SK-N-SH (cell line): ENCODE measurements at regions not wholly inside any gene's neighbourhood (a gene's known extent, or its start where the extent isn't known, plus 50 kb on each side); places are given as distances from the start of the nearest gene placed in this dataset.

Experiments used
- CTCF ChIA-PET: fragments of 300-600, 350-600 bp; formaldehyde crosslinking; extraction: SDS; loops from one replicate; lab custom pipeline; 2021; lab: Yijun Ruan, JAX
- POLR2A ChIA-PET: fragments of 350-600 bp; sonication (Branson Sonifier 250); formaldehyde crosslinking; extraction: SDS; loops from one replicate; lab custom pipeline; 2020; ENCODE audit warnings: antibody characterized with exemption, inconsistent platforms; lab: Yijun Ruan, JAX
- DNase-seq: peaks from one replicate; pipeline ENCODE4 v3.0.0; 2012
- H2AFZ ChIP-seq: fragments of 200-600 bp; sonication (generic); 2 replicates; pipeline ENCODE4 v1.8.1; 2016; ENCODE audit warnings: antibody characterized with exemption, mild to moderate bottlenecking, low read depth
- H3F3A ChIP-seq: fragments of 200-600 bp; sonication (generic); replicated peaks from 2 replicates; pipeline ENCODE3; 2016; ENCODE audit warnings: antibody characterized with exemption, mild to moderate bottlenecking; ENCODE audit not compliant: insufficient read depth
- H3K27ac ChIP-seq, 2 experiments: fragments of 200-500 bp in 1 of 2; fragments of 200-600 bp in 1 of 2; sonication (Bioruptor generic) in 1 of 2; sonication (generic), shearing (Covaris generic) in 1 of 2; 2 replicates each; pipeline versions ENCODE4 v1.5.1 to v1.6.1; 2014 to 2016; ENCODE audit warnings: low read depth in 2 of 2, inconsistent platforms in 1 of 2, low read length in 1 of 2, mild to moderate bottlenecking in 1 of 2, mixed read lengths in 1 of 2
- H3K27me3 ChIP-seq: fragments of 200-600 bp; sonication (generic), shearing (Covaris generic); 2 replicates; pipeline ENCODE4 v1.6.1; 2016; ENCODE audit warnings: mixed run types; ENCODE audit not compliant: insufficient read depth
- H3K36me3 ChIP-seq, 2 experiments: fragments of 200-500 bp in 1 of 2; fragments of 200-600 bp in 1 of 2; sonication (Bioruptor generic) in 1 of 2; sonication (generic) in 1 of 2; replicated peaks in 1 of 2; 2 replicates each; pipeline versions ENCODE3 to v1.5.1; 2014 to 2016; ENCODE audit warnings: low read length in 1 of 2, mild to moderate bottlenecking in 1 of 2; ENCODE audit not compliant: insufficient read depth in 2 of 2, control insufficient read depth in 1 of 2
- H3K4me1 ChIP-seq, 2 experiments: fragments of 200-500 bp in 1 of 2; fragments of 200-600 bp in 1 of 2; sonication (Bioruptor generic) in 1 of 2; sonication (generic), shearing (Covaris generic) in 1 of 2; 2 replicates each; pipeline versions ENCODE4 v1.5.1 to v1.6.1; 2014 to 2016; ENCODE audit warnings: low read depth in 1 of 2, low read length in 1 of 2, mixed run types in 1 of 2; ENCODE audit not compliant: insufficient read depth in 2 of 2, control insufficient read depth in 1 of 2
- H3K4me2 ChIP-seq: fragments of 200-600 bp; sonication (generic), shearing (Covaris generic); 2 replicates; pipeline ENCODE4 v1.6.1; 2017; ENCODE audit warnings: mixed run types
- H3K4me3 ChIP-seq, 2 experiments: fragments of 200-500 bp in 1 of 2; fragments of 200-600 bp in 1 of 2; sonication (Bioruptor generic) in 1 of 2; sonication (generic), shearing (Covaris generic) in 1 of 2; 2 replicates each; pipeline versions ENCODE4 v1.5.1 to v1.8.1; 2014 to 2016; ENCODE audit warnings: low read depth in 2 of 2, inconsistent platforms in 1 of 2, low read length in 1 of 2, mild to moderate bottlenecking in 1 of 2, mixed read lengths in 1 of 2, moderate library complexity in 1 of 2
- H3K79me2 ChIP-seq: fragments of 200-600 bp; sonication (generic); 2 replicates; pipeline ENCODE4 v1.8.1; 2017; ENCODE audit warnings: mild to moderate bottlenecking; ENCODE audit not compliant: insufficient read depth
- H3K9ac ChIP-seq: fragments of 200-600 bp; sonication (generic); 2 replicates; pipeline ENCODE4 v1.6.1; 2017; ENCODE audit warnings: mixed run types
- H3K9me2 ChIP-seq: fragments of 200-600 bp; sonication (generic); 2 replicates; pipeline ENCODE4 v1.6.1; 2017; ENCODE audit warnings: mixed run types
- H3K9me3 ChIP-seq: fragments of 200-600 bp; sonication (generic); 2 replicates; pipeline ENCODE4 v1.6.1; 2017; ENCODE audit warnings: mixed run types, mild to moderate bottlenecking, moderate library complexity
- H4K20me1 ChIP-seq: fragments of 200-600 bp; sonication (generic); 2 replicates; pipeline ENCODE4 v1.6.1; 2017; ENCODE audit warnings: mild to moderate bottlenecking, mixed run types; ENCODE audit not compliant: insufficient read depth
- ELF1 ChIP-seq: IDR thresholded peaks from 2 replicates; pipeline ENCODE4 v1.4.0; 2012
- FOSL2 ChIP-seq: IDR thresholded peaks from 2 replicates; pipeline ENCODE4 v1.4.0; 2012; ENCODE audit warnings: low read depth, mild to moderate bottlenecking, moderate library complexity, borderline replicate concordance
- FOXJ3 ChIP-seq: sonication (generic); formaldehyde crosslinking; IDR thresholded peaks from 2 replicates; pipeline ENCODE4 v1.5.1; 2020; ENCODE audit warnings: mild to moderate bottlenecking, missing genetic modification reagents
- FOXM1 ChIP-seq: IDR thresholded peaks from 2 replicates; pipeline ENCODE4 v1.4.0; 2012; ENCODE audit warnings: low read depth, mild to moderate bottlenecking
- JUND ChIP-seq: IDR thresholded peaks from 2 replicates; pipeline ENCODE4 v1.4.0; 2012
- NRF1 ChIP-seq: IDR thresholded peaks from 2 replicates; pipeline ENCODE4 v1.6.1; 2012; ENCODE audit warnings: low read depth, mild to moderate bottlenecking, low read length
- POLR2AphosphoS5 ChIP-seq: IDR thresholded peaks from 2 replicates; pipeline ENCODE4 v1.6.1; 2012; ENCODE audit warnings: low read depth, low read length
- RAD21 ChIP-seq: IDR thresholded peaks from 2 replicates; pipeline ENCODE4 v1.6.1; 2012; ENCODE audit warnings: mild to moderate bottlenecking, low read length
- RCOR1 ChIP-seq: fragments of 150-350 bp; IDR thresholded peaks from 2 replicates; pipeline ENCODE4 v1.6.1; 2017; ENCODE audit warnings: antibody characterized with exemption, low read length
- RFX5 ChIP-seq: IDR thresholded peaks from 2 replicates; pipeline ENCODE4 v1.6.1; 2012; ENCODE audit warnings: mild to moderate bottlenecking, improper control_type of control experiment, low read length
- RXRA ChIP-seq: IDR thresholded peaks from 2 replicates; pipeline ENCODE4 v1.4.0; 2012; ENCODE audit warnings: low read depth, mild to moderate bottlenecking, borderline replicate concordance
- SIN3A ChIP-seq: IDR thresholded peaks from 2 replicates; pipeline ENCODE4 v1.6.1; 2012; ENCODE audit warnings: low read depth, mild to moderate bottlenecking, low read length, moderate library complexity, borderline replicate concordance
- TAF1 ChIP-seq: IDR thresholded peaks from 2 replicates; pipeline ENCODE4 v1.6.1; 2012; ENCODE audit warnings: low read depth, mild to moderate bottlenecking, low read length, moderate library complexity, borderline replicate concordance
- WGBS: methylation state at CpG from one replicate; pipeline ENCODE4 v1.1.6; 2017; ENCODE audit warnings: low lambda C conversion rate; 5-methylcytosine and 5-hydroxymethylcytosine counted together
- TF ChIP-seq, protein P1 (sequence below): fragments of 150-350 bp; IDR thresholded peaks from 2 replicates; pipeline ENCODE4 v1.6.1; 2017; ENCODE audit warnings: antibody characterized with exemption, low read length, low read depth, borderline replicate concordance
- TF ChIP-seq, protein P2 (sequence below): IDR thresholded peaks from 2 replicates; pipeline ENCODE4 v1.6.1; 2012; ENCODE audit warnings: mild to moderate bottlenecking, low read depth, low read length, moderate library complexity
- TF ChIP-seq, protein P3 (sequence below): fragments of 150-350 bp; IDR thresholded peaks from 2 replicates; pipeline ENCODE4 v1.6.1; 2016; ENCODE audit warnings: mild to moderate bottlenecking, low read depth, low read length
- TF ChIP-seq, protein P4 (sequence below): IDR thresholded peaks from 2 replicates; pipeline ENCODE4; 2012

DNA sequence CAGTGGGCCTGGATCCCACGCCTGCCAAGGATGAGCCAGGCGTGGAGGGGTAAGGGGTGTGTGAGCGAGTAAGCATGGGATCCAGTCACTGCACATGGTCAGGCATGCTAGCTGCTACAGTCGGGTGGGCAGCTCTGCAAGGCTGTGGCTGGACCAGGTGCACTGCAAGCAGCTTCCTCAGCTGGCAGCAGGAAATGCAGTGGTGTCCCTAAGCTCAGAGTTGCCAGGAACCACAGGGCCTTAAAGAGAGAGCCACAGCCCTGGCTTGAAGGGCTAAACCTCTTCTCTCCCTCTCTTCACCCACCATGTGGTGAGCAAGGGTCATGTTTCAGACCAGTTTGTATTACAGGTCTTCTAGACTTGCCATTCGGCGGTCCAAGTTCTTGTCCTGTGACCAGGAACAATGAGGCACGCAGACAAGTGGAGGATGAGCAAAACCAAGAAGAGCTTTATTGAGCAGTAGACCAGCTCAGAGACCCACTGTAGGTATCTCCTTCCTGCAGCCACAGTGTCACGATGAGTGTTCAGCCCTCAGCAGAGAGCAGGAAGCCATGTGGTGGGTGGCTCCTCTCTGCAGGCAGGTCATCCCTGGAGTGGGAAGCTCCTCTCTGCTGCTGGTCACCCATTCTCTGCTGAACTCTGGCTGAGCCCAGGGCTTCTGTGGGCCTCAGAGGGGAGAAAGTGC lies 511.9 kb downstream of the PYDC2 start:
- ChIA-PET CTCF (interaction anchor here (1.5 kb wide), 1 partner anchor 13 kb away, joined by 3 read pairs; no protein-coding TSS in a partner anchor), POLR2A (no interaction called here)
- H3K4me2 ChIP-seq: no peak overlapping the region
- no peaks in the 10 kb centered on the region for H3K36me3 ChIP-seq
- WGBS: 34% methylated on average over 5 of the region's 8 CpGs
- TF ChIP-seq RFX5 (no peak), SIN3A (no peak), ELF1 (no peak), FOXJ3 (CRISPR knock-in tag) (no peak)
- no peaks in the 10 kb centered on the region for H3K4me1 ChIP-seq
- no peaks in the 10 kb centered on the region for H4K20me1 ChIP-seq
- no peaks in the 10 kb centered on the region for H3K79me2 ChIP-seq
- no peaks in the 10 kb centered on the region for H3K27me3 ChIP-seq
- DNase-seq: no peak
- H3K9ac ChIP-seq: no peak overlapping the region
- H3K9me3 ChIP-seq: no peaks in the 10 kb centered on the region
- H2AFZ ChIP-seq: no peak overlapping the region
- no peak overlapping the region for H3K27ac ChIP-seq
- no peaks in the 10 kb centered on the region for H3F3A ChIP-seq
- H3K9me2 ChIP-seq: no peaks in the 10 kb centered on the region
- H3K4me3 ChIP-seq: no peak overlapping the region

DNA sequence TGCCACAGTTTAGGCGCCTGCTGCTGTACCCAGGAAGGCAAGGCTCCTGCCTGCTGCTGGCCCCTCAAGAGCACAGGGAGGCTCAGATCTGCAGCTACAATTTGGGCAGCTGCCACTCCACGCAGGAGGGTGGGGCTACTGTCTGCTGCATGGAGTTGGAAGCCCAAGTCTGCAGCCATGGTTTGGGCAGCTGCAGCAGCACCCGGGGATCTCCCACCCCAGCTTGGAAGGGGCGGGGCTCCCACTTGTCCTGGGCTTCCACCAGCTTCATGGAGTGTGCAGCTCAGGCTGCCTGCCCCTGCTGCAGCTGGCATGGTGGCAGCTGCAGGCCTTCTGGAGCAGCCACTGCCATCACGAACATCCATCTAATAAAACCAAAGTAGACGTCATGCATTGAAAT lies 512.9 kb downstream of the PYDC2 start:
- POLR2A ChIA-PET: no interaction called here

DNA sequence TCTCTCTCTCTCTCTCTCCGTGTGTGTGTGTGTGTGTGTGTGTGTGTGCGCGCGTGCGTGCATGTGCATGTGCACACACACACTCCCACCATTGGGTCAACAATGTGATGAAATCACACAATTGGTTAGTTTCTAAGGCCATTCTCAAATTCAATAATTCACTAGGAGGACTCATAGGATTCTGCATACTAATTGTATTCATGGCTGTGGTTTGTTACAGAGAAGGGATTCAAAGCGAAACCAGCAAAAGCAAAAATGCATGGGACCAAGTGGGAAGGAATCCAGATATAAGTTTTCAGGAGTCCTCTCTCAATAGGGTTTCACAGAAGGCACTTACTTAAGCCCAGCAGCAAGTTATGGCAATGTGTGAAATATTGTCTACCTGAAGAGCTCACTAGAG lies 515.0 kb downstream of the PYDC2 start:
- no peak overlapping the region for H3K4me3 ChIP-seq
- H3K79me2 ChIP-seq: no peaks in the 10 kb centered on the region
- CTCF ChIA-PET: no interaction called here
- no peak overlapping the region for H3K9ac ChIP-seq
- no peaks in the 10 kb centered on the region for H3K36me3 ChIP-seq
- POLR2A ChIA-PET: no interaction called here
- no peaks in the 10 kb centered on the region for H3K27me3 ChIP-seq
- H3K9me3 ChIP-seq: no peaks in the 10 kb centered on the region
- no peak overlapping the region for H2AFZ ChIP-seq
- WGBS: 26% methylated on average over 5 of the region's 6 CpGs
- no peak overlapping the region for H3K4me2 ChIP-seq
- H3K4me1 ChIP-seq: no peaks in the 10 kb centered on the region
- no peaks in the 10 kb centered on the region for H4K20me1 ChIP-seq
- no peak overlapping the region for H3K27ac ChIP-seq
- no peaks in the 10 kb centered on the region for H3K9me2 ChIP-seq
- no peak for DNase-seq
- no peaks in the 10 kb centered on the region for H3F3A ChIP-seq
- TF ChIP-seq, protein P1, sequence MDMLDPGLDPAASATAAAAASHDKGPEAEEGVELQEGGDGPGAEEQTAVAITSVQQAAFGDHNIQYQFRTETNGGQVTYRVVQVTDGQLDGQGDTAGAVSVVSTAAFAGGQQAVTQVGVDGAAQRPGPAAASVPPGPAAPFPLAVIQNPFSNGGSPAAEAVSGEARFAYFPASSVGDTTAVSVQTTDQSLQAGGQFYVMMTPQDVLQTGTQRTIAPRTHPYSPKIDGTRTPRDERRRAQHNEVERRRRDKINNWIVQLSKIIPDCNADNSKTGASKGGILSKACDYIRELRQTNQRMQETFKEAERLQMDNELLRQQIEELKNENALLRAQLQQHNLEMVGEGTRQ: no peak
- TF ChIP-seq FOSL2: no peak
- TF ChIP-seq, protein P2, sequence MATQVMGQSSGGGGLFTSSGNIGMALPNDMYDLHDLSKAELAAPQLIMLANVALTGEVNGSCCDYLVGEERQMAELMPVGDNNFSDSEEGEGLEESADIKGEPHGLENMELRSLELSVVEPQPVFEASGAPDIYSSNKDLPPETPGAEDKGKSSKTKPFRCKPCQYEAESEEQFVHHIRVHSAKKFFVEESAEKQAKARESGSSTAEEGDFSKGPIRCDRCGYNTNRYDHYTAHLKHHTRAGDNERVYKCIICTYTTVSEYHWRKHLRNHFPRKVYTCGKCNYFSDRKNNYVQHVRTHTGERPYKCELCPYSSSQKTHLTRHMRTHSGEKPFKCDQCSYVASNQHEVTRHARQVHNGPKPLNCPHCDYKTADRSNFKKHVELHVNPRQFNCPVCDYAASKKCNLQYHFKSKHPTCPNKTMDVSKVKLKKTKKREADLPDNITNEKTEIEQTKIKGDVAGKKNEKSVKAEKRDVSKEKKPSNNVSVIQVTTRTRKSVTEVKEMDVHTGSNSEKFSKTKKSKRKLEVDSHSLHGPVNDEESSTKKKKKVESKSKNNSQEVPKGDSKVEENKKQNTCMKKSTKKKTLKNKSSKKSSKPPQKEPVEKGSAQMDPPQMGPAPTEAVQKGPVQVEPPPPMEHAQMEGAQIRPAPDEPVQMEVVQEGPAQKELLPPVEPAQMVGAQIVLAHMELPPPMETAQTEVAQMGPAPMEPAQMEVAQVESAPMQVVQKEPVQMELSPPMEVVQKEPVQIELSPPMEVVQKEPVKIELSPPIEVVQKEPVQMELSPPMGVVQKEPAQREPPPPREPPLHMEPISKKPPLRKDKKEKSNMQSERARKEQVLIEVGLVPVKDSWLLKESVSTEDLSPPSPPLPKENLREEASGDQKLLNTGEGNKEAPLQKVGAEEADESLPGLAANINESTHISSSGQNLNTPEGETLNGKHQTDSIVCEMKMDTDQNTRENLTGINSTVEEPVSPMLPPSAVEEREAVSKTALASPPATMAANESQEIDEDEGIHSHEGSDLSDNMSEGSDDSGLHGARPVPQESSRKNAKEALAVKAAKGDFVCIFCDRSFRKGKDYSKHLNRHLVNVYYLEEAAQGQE: no peak
- TF ChIP-seq JUND: no peak
- no peak for TF ChIP-seq RCOR1
- TF ChIP-seq RXRA: no peak
- TF ChIP-seq, protein P3, sequence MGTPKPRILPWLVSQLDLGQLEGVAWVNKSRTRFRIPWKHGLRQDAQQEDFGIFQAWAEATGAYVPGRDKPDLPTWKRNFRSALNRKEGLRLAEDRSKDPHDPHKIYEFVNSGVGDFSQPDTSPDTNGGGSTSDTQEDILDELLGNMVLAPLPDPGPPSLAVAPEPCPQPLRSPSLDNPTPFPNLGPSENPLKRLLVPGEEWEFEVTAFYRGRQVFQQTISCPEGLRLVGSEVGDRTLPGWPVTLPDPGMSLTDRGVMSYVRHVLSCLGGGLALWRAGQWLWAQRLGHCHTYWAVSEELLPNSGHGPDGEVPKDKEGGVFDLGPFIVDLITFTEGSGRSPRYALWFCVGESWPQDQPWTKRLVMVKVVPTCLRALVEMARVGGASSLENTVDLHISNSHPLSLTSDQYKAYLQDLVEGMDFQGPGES: no peak
- no peak for TF ChIP-seq POLR2AphosphoS5

More for the DNA sequence above, 512.9 kb downstream of the PYDC2 start:
- no peak overlapping the region for H3K27ac ChIP-seq
- no peaks in the 10 kb centered on the region for H3K9me2 ChIP-seq
- H3F3A ChIP-seq: no peaks in the 10 kb centered on the region
- no peaks in the 10 kb centered on the region for H3K36me3 ChIP-seq
- CTCF ChIA-PET: no interaction called here
- no peaks in the 10 kb centered on the region for H3K4me1 ChIP-seq
- no peak overlapping the region for H3K4me3 ChIP-seq
- H3K9me3 ChIP-seq: no peaks in the 10 kb centered on the region
- H4K20me1 ChIP-seq: no peaks in the 10 kb centered on the region
- H3K9ac ChIP-seq: no peak overlapping the region
- H3K27me3 ChIP-seq: no peaks in the 10 kb centered on the region
- no peak for DNase-seq
- H3K4me2 ChIP-seq: no peak overlapping the region
- no peak for TF ChIP-seq FOSL2
- no peak for TF ChIP-seq NRF1
- TF ChIP-seq, protein P4, sequence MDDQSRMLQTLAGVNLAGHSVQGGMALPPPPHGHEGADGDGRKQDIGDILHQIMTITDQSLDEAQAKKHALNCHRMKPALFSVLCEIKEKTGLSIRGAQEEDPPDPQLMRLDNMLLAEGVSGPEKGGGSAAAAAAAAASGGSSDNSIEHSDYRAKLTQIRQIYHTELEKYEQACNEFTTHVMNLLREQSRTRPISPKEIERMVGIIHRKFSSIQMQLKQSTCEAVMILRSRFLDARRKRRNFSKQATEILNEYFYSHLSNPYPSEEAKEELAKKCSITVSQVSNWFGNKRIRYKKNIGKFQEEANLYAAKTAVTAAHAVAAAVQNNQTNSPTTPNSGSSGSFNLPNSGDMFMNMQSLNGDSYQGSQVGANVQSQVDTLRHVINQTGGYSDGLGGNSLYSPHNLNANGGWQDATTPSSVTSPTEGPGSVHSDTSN: no peak
- no peak for TF ChIP-seq TAF1
- no peak for TF ChIP-seq FOXM1
- no peak for TF ChIP-seq RAD21
- no peak overlapping the region for H2AFZ ChIP-seq
- WGBS: 15% methylated on average over 5 of the region's 6 CpGs
- no peaks in the 10 kb centered on the region for H3K79me2 ChIP-seq
